K562 (cell line): ENCODE measurements at regions not wholly inside any gene's neighbourhood (a gene's known extent, or its start where the extent isn't known, plus 50 kb on each side); places are given as distances from the start of the nearest gene placed in this dataset.

ENCODE experiments used
- ATAC-seq: fragments of 200-7000 bp; cut with Tn5 transposase; 3 replicates; pipeline ENCODE4 v1.9.1; 2020; ENCODE audit warnings: moderate library complexity
- BruUV-seq: library from RNA; stranded (reverse); fragments of 400-500 nt; replicated peaks from 2 replicates; lab custom pipeline; 2021; lab: Mats Ljungman, UMichigan
- CTCF ChIA-PET: fragments of 300-600 bp; formaldehyde crosslinking; extraction: SDS; loops from one replicate; lab custom pipeline; 2021; ENCODE audit warnings: low intra/inter-chr PET ratio; lab: Yijun Ruan, JAX
- POLR2A ChIA-PET: fragments of 300-600, 350-650 bp; sonication (Branson Sonifier 250); formaldehyde crosslinking; extraction: SDS; loops from one replicate; lab custom pipeline; 2021; ENCODE audit warnings: antibody characterized with exemption, inconsistent platforms; lab: Yijun Ruan, JAX
- DNase-seq, 4 experiments: peaks; one replicate each; pipeline versions ENCODE4 v3.0.0 to v3.0.0-alpha.2; 2011 to 2018; ENCODE audit warnings: low spot score in 3 of 4, mixed read lengths in 3 of 4; ENCODE audit errors: extremely low read depth in 1 of 4
- FAIRE-seq: peaks from 2 replicates; lab custom pipeline; 2011; peaks lifted over from hg19 to GRCh38; lab: Jason Lieb, UNC
- H2AFZ ChIP-seq: 2 replicates; pipeline ENCODE4 v1.6.0; 2011; ENCODE audit warnings: low read depth, low read length, control low read depth, inconsistent platforms
- H3K27ac ChIP-seq: fragments of 200-600 bp; 3 replicates; pipeline ENCODE4 v1.8.0; 2011; ENCODE audit warnings: low read depth, mild to moderate bottlenecking, control low read depth, inconsistent platforms, low read length, moderate library complexity, mixed read lengths; ENCODE audit errors: extremely low read depth
- H3K27me3 ChIP-seq, 2 experiments: fragments of 300-600 bp in 1 of 2; 2 replicates in 1 of 2; 3 replicates in 1 of 2; pipeline versions ENCODE4 v1.6.0 to v1.8.0; 2011; ENCODE audit warnings: inconsistent platforms in 2 of 2, low read length in 2 of 2, mild to moderate bottlenecking in 1 of 2, mixed read lengths in 1 of 2, moderate library complexity in 1 of 2; ENCODE audit not compliant: control insufficient read depth in 2 of 2, insufficient read depth in 2 of 2
- H3K36me3 ChIP-seq: fragments of 300-600 bp; 3 replicates; pipeline ENCODE4 v1.8.0; 2011; ENCODE audit warnings: mild to moderate bottlenecking, low read length, inconsistent platforms; ENCODE audit not compliant: control insufficient read depth, insufficient read depth
- H3K4me1 ChIP-seq, 2 experiments: fragments of 200-600 bp in 1 of 2; replicated peaks in 1 of 2; 2 replicates in 1 of 2; 3 replicates in 1 of 2; pipeline versions ENCODE4 v1.5.1 to v1.8.0; 2011; ENCODE audit warnings: inconsistent platforms in 2 of 2, low read length in 2 of 2, mild to moderate bottlenecking in 1 of 2, mixed read lengths in 1 of 2, moderate library complexity in 1 of 2; ENCODE audit not compliant: control insufficient read depth in 2 of 2, insufficient read depth in 2 of 2
- H3K4me2 ChIP-seq: 2 replicates; pipeline ENCODE4 v1.6.1; 2011; ENCODE audit warnings: low read length, control low read depth, inconsistent platforms, mixed read lengths; ENCODE audit not compliant: insufficient read depth
- H3K4me3 ChIP-seq: fragments of 200-600 bp; sonication (generic), shearing (Covaris generic); 2 replicates; pipeline ENCODE4 v1.5.1; 2016; ENCODE audit warnings: control low read depth, inconsistent platforms
- H3K79me2 ChIP-seq: fragments of 200-600 bp; 3 replicates; pipeline ENCODE4 v1.8.0; 2011; ENCODE audit warnings: low read length, inconsistent platforms; ENCODE audit not compliant: control insufficient read depth, insufficient read depth
- H3K9ac ChIP-seq, 2 experiments: 2 replicates each; pipeline versions ENCODE4 v1.6.0 to v1.6.1; 2011; ENCODE audit warnings: low read depth in 2 of 2, low read length in 2 of 2, control low read depth in 1 of 2, inconsistent platforms in 1 of 2, mild to moderate bottlenecking in 1 of 2, mixed read lengths in 1 of 2; ENCODE audit not compliant: insufficient read depth in 1 of 2
- H3K9me1 ChIP-seq: one replicate; pipeline ENCODE4 v1.6.0; 2011; ENCODE audit warnings: inconsistent platforms, mild to moderate bottlenecking, low read length, moderate library complexity; ENCODE audit not compliant: control insufficient read depth, insufficient read depth
- H3K9me3 ChIP-seq: replicated peaks from 2 replicates; pipeline ENCODE4 v1.5.1; 2011; ENCODE audit warnings: low read depth, low read length, inconsistent platforms; ENCODE audit not compliant: control insufficient read depth, insufficient read depth
- H4K20me1 ChIP-seq: replicated peaks from 2 replicates; pipeline ENCODE4 v1.6.1; 2011; ENCODE audit warnings: low read length, inconsistent platforms, mixed read lengths; ENCODE audit not compliant: control insufficient read depth, insufficient read depth
- EGR1 ChIP-seq: fragments of 450-650 bp; conservative IDR thresholded peaks from 2 replicates; pipeline ENCODE4 v1.6.1; 2017; ENCODE audit warnings: mild to moderate bottlenecking
- PTRF ChIP-seq: fragments of 450-650 bp; IDR thresholded peaks from 2 replicates; pipeline ENCODE4 v1.6.1; 2016; ENCODE audit warnings: mild to moderate bottlenecking, missing genetic modification characterization, missing compliant biosample characterization
- SLC30A9 ChIP-seq: fragments of 250-450 bp; sonication (Bioruptor Pico); IDR thresholded peaks from 2 replicates; pipeline ENCODE4 v1.8.0; 2022; ENCODE audit warnings: mild to moderate bottlenecking, moderate library complexity
- SMARCB1 ChIP-seq: IDR thresholded peaks from 2 replicates; pipeline ENCODE4 v1.6.1; 2011; ENCODE audit warnings: improper control_type of control experiment, low read depth; ENCODE audit not compliant: insufficient read length
- SNAPC5 ChIP-seq: fragments of 250-450 bp; sonication (Bioruptor Pico); IDR thresholded peaks from 2 replicates; pipeline ENCODE4 v1.8.0; 2021; ENCODE audit warnings: moderate library complexity, mild to moderate bottlenecking, inconsistent platforms
- TCF3 ChIP-seq: sonication (generic); formaldehyde crosslinking; IDR thresholded peaks from 2 replicates; pipeline ENCODE4 v1.4.0; 2020; ENCODE audit warnings: mild to moderate bottlenecking, missing genetic modification reagents
- TFAP4 ChIP-seq: sonication (generic); formaldehyde crosslinking; IDR thresholded peaks from 2 replicates; pipeline ENCODE4 v1.8.0; 2022; ENCODE audit warnings: missing genetic modification reagents, mild to moderate bottlenecking, moderate library complexity, borderline replicate concordance
- TRIM24 ChIP-seq, 2 experiments: fragments of 450-650 bp; IDR thresholded peaks; 2 replicates each; pipeline ENCODE4 v1.6.1; 2016
- TSC22D4 ChIP-seq: fragments of 450-650 bp; IDR thresholded peaks from 2 replicates; pipeline ENCODE4 v1.6.1; 2016; ENCODE audit warnings: missing genetic modification characterization, missing biosample characterization, control low read depth
- UBTF ChIP-seq, 2 experiments: IDR thresholded peaks; 2 replicates each; pipeline ENCODE4 v1.6.1; 2012; ENCODE audit warnings: improper control_type of control experiment in 2 of 2, low read depth in 2 of 2, low read length in 2 of 2, borderline replicate concordance in 1 of 2
- ZNF140 ChIP-seq: fragments of 250-450 bp; sonication (Bioruptor Pico); IDR thresholded peaks from 2 replicates; pipeline ENCODE4 v1.8.0; 2021; ENCODE audit warnings: moderate library complexity, mild to moderate bottlenecking, inconsistent platforms
- ZNF146 ChIP-seq: IDR thresholded peaks from one replicate; pipeline ENCODE4 v1.6.1; 2018; ENCODE audit warnings: missing compliant biosample characterization; ENCODE audit not compliant: unreplicated experiment
- ZNF197 ChIP-seq: fragments of 200-800 bp; sonication (Bioruptor generic); IDR thresholded peaks from 2 replicates; pipeline ENCODE4 v1.6.1; 2016; ENCODE audit warnings: low read depth, missing genetic modification characterization, missing compliant biosample characterization
- WGBS: fragments of 100-300 bp; shearing (Covaris generic); methylation state at CpG from one replicate; pipeline ENCODE4 v1.1.6; 2016; ENCODE audit warnings: low coverage, mixed read lengths; ENCODE audit not compliant: insufficient coverage; ENCODE audit errors: missing lambda C conversion rate; 5-methylcytosine and 5-hydroxymethylcytosine counted together
- in situ Hi-C: fragments of 300-500 bp; cut with MboI; formaldehyde crosslinking; loops from 4 replicates; pipeline ENCODE4 v1.15.0; 2018; ENCODE audit warnings: inconsistent platforms, mixed read lengths
- intact Hi-C: fragments of 100-400 bp; cut with micrococcal nuclease; formaldehyde crosslinking; loops from 2 replicates; pipeline ENCODE4 v1.14.2; 2022

- no peak overlapping the region for H3K4me2 ChIP-seq
- no peaks in the 10 kb centered on the region for H3K4me1 ChIP-seq
- no peaks in the 10 kb centered on the region for H3K27me3 ChIP-seq
- H3K79me2 ChIP-seq = no peaks in the 10 kb centered on the region
- POLR2A ChIA-PET = no interaction called here
- H3K9me1 ChIP-seq = no peaks in the 10 kb centered on the region
- ATAC-seq (no peak), DNase-seq (no peak), FAIRE-seq (no peak)
- H3K4me3 ChIP-seq = no peak overlapping the region
- no TSS peak for BruUV-seq
- H3K9ac ChIP-seq = no peak overlapping the region
- H3K27ac ChIP-seq = no peak overlapping the region
- H3K9me3 ChIP-seq = no peaks in the 10 kb centered on the region
- no peak overlapping the region for H2AFZ ChIP-seq
- intact Hi-C loops (no loop called here), in situ Hi-C loops (no loop called here)
- TF ChIP-seq TCF3 (CRISPR knock-in tag) (peak; percentile 21; the same call in 1 of the 2 replicates), UBTF (IDR thresholded peaks at IDR 0.05; ENCODE audit: borderline replicate concordance in 1 of 2, low read depth in 2 of 2, low read length in 2 of 2) (no peak), TRIM24 (IDR thresholded peaks at IDR 0.05) (no peak)
- H4K20me1 ChIP-seq = no peaks in the 10 kb centered on the region
- CTCF ChIA-PET = no interaction called here
- no peaks in the 10 kb centered on the region for H3K36me3 ChIP-seq
- WGBS = 4% methylated on average over 4 of the region's 4 CpGs
Observed at GRCh38 chrX:16033331-16033730, 90.0 kb upstream of the GRPR start.

- no peaks in the 10 kb centered on the region for H3K27me3 ChIP-seq
- TF ChIP-seq ZNF140 (CRISPR knock-in tag) = no peak
- no peak for TF ChIP-seq SMARCB1
- TF ChIP-seq ZNF197 (CRISPR knock-in tag) = no peak
- TF ChIP-seq SNAPC5 = no peak
- TF ChIP-seq PTRF (tag) = no peak
- no peak for TF ChIP-seq SLC30A9 (CRISPR knock-in tag)
- no peak for TF ChIP-seq TSC22D4 (tag)
- no peak for TF ChIP-seq ZNF146
- no peak for TF ChIP-seq TFAP4 (CRISPR knock-in tag)
- no peak for TF ChIP-seq EGR1
- intact Hi-C loops (no loop called here), in situ Hi-C loops (no loop called here)
- H3K9me1 ChIP-seq = no peaks in the 10 kb centered on the region
- no peaks in the 10 kb centered on the region for H3K9me3 ChIP-seq
- H3K4me2 ChIP-seq = no peak overlapping the region
- no TSS peak for BruUV-seq
- ATAC-seq = no peak
- no peak for FAIRE-seq
- no peaks in the 10 kb centered on the region for H4K20me1 ChIP-seq
- no peaks in the 10 kb centered on the region for H3K4me1 ChIP-seq
- H3K27ac ChIP-seq = no peak overlapping the region
- H3K79me2 ChIP-seq = no peaks in the 10 kb centered on the region
- no peak overlapping the region for H3K9ac ChIP-seq
- no peaks in the 10 kb centered on the region for H3K36me3 ChIP-seq
- no peak for DNase-seq
- H3K4me3 ChIP-seq = no peak overlapping the region
- ChIA-PET POLR2A (no interaction called here), CTCF (no interaction called here)
- no CpG with 5 or more reads among the region's 1 CpG for WGBS
- H2AFZ ChIP-seq = no peak overlapping the region
Observed at GRCh38 chrX:16028576-16028975, 94.8 kb upstream of the GRPR start.
